GM18505 (cell line): ENCODE measurements at regions not wholly inside any gene's neighbourhood (a gene's known extent, or its start where the extent isn't known, plus 50 kb on each side); places are given as distances from the start of the nearest gene placed in this dataset.

Experiments
- ATAC-seq: cut with Tn5 transposase; IDR thresholded peaks from one replicate; pipeline ENCODE4 v1.9.1; 2021; ENCODE audit not compliant: unreplicated experiment
- POLR2A ChIP-seq: IDR thresholded peaks from 4 replicates; pipeline ENCODE4 v1.6.1; 2011; ENCODE audit warnings: borderline replicate concordance; ENCODE audit not compliant: insufficient read depth, insufficient read length; ENCODE audit errors: extremely low read depth

- no peak for TF ChIP-seq POLR2A
- ATAC-seq, result no peak
Observed at GRCh38 chr9:115972362-115972761, 181.2 kb upstream of the PAPPA start.

DNA sequence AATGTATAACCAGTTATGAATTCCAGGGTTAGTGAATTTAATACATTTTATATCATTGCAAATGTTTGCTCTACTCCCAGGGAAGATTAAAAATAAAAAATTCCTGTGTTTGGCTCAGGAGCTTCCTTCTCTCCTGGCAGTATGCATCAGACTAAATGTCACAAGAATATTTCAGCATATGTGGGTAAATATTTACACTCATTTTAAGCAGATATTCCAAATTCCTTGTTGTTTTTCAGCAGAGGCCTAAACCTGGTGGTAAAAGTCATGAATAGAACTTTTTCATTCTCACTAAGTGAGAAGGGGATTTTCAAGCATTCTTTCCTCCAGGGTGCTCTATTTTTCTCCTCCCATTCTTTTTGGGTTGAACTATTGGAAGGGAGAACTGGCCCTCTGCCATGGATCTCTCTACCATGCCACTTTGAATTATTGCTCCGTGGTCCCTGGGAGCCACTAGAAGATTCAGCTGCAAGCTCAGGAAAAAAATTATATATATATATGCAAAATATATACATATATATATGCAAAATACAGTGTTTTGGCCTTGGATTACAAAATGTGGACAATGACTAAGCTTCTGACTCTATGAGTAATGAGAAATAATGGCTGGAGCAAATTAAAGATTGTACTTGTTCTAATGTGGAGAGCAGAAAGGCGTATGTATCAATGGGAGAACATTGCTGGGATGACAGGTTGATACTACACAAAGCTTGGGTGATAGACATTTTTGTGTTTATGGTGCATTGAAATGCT lies 180.6 kb upstream of the PAPPA start:
- TF ChIP-seq POLR2A, result no peak
- ATAC-seq, result no peak

GRCh38 chr9:115976781-115977180 lies 176.8 kb upstream of the PAPPA start:
- no peak for ATAC-seq
- no peak for TF ChIP-seq POLR2A

DNA sequence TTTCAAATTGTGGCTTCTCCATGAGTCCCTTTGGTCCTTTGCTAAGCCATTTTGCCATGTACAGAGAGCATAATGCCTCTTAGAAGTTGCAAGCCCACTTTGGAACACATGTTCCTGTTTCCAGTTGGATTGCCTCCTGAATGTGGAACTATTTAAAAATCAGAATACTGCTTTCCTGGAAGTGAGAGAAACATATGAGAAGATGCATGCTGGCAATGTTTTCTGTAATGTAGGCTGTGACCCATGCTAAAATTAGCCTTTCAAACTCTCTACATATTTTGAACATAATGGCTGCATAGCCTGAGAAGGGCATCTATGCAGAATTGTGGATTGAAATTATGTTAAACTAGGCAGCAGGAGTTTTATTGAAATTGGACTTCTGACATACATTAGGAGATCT lies 175.5 kb upstream of the PAPPA start:
- TF ChIP-seq POLR2A, result no peak
- ATAC-seq, result no peak

DNA sequence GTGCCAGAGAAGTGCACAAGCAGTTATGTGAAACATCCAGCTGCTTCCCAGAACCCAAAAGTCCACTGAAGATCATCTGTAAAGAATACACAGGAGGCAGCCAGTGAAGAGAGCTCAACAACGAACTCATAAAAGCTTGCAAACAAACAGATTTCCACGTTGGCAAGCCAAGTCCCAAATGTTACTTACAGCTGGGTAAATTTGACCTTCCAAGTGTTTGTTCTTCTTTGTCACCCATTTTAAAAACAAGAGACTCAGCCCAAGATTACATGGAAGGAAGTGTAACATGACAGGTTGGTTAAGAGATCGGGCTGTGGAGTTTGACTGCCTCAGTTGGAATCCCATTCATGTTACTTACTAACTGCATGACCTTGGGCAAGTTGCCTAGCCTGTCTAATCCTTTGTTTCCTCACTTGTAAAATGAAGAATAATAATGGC lies 174.9 kb upstream of the PAPPA start:
- TF ChIP-seq POLR2A, result no peak
- no peak for ATAC-seq

DNA sequence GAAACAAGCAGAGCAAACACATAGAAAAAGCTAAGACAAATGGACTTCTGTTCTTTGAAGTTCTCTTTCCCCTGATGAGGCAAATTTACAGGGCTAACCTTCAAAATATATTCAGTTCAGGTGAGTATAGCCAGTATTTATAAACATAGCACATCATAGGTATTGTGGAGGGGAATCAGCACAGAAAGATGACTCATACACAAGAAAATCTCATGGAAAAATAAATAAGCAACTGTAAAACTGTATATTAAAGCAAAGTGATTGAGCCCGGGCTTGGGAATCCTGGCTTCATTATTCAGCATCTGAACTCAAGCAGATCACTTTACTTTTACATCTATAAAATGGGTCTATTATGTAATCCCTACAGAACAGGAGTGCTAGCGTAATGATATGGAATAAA lies 173.5 kb upstream of the PAPPA start:
- no peak for ATAC-seq
- TF ChIP-seq POLR2A, result no peak

DNA sequence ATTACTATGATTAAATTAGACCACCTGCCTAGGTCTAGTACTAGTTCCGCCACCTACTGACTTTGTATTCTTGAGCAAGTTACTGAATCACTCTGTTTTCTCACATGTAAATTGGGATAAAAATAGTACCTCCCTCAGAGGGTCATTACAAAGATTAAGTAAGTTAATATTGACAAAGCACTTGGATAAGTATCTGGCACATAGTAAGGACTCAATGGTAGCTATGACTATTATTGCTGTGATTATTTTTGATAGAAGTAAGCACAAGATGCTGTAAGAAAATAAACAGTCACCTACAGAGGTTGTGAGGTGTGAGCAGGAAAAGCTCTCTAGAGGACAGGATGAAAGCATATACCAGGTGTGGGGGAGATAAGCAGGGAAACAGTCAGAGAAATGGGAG lies 173.1 kb upstream of the PAPPA start:
- no peak for ATAC-seq
- TF ChIP-seq POLR2A, result no peak

DNA sequence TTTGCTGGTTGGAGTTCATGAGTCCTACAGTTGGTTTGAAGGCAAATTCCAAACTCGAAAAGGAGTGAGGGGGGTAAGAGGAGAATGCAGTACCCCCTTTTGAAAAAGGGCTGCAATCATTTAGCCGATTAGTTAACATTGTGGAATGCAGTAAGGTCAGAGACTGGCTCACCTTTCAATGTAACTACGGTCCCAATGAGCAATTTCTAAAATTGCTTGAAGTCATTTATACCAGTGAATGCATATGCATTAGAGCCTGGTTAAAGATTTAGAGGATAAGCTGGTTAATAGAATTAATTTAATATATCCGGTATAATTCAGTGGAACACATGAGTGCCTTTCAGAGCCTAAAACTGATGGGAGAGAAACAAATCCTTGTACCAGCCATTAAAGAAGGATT lies 172.6 kb upstream of the PAPPA start:
- no peak for ATAC-seq
- no peak for TF ChIP-seq POLR2A

DNA sequence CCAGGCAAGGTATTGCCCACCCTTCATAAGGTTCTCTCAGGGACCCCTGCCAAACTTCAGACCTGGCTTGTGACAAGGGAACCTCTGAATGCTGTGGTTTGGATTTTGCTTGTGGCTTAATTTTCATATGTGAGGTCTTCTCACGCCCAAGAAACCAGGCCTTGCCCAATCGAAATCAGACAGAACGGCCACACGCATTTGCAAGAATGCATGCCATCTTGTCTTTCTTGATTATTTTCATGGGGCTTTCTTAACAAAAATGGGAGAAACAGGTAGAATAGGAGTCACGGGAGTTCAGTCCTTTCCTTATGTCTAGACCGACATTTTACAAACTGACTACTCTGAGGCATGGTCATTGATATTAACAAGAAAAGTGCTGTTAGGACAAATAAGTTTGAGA lies 170.2 kb upstream of the PAPPA start:
- no peak for TF ChIP-seq POLR2A
- no peak for ATAC-seq

GRCh38 chr9:115985657-115986056 lies 167.9 kb upstream of the PAPPA start:
- no peak for TF ChIP-seq POLR2A

DNA sequence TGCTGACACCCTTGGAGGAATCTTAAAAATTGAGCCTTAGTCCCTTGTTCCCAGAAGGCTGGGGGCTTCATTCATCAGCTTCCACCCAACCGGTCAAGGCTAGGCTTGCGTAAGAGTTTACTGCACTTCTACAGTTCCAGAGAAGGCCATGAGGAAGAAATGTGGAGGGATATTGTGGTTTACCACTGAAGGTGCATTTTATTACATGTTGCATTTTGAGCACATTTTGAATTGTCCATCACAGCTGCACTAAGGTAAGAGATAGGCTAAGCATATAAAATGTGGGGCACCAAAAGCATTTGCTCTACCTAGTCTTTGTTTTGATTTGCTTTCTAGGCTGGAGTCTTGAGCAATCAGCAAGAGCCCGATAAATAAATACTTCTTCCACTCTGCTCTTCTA lies 167.1 kb upstream of the PAPPA start:
- no peak for TF ChIP-seq POLR2A
- ATAC-seq, result no peak

More at GRCh38 chr9:115985657-115986056, 167.9 kb upstream of the PAPPA start:
- ATAC-seq, result no peak

DNA sequence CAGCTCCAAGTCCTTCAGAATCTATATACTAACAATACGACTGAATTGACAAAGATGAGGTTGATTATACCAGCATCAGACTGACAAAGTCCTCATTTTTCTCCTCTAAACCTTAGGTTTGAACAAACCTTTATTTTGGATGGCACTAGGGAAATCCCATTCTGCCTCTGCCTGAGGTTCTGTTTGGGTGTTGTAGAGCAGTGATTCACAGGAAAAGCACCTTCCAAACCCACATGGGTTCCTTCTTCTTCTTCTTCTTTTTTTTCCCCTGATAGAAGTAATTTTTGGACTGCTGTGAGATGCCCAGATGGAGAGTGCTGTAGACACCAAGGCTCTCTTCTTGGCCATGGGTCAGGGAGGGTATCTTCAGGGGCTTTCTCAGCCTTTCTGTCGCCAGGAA lies 164.9 kb upstream of the PAPPA start:
- no peak for ATAC-seq
- no peak for TF ChIP-seq POLR2A

- ATAC-seq, result no peak
- TF ChIP-seq POLR2A, result no peak
Observed at GRCh38 chr9:115989831-115990230, 163.8 kb upstream of the PAPPA start.

- no peak for ATAC-seq
- no peak for TF ChIP-seq POLR2A
Observed at GRCh38 chr9:115992834-115993233, 160.8 kb upstream of the PAPPA start.

DNA sequence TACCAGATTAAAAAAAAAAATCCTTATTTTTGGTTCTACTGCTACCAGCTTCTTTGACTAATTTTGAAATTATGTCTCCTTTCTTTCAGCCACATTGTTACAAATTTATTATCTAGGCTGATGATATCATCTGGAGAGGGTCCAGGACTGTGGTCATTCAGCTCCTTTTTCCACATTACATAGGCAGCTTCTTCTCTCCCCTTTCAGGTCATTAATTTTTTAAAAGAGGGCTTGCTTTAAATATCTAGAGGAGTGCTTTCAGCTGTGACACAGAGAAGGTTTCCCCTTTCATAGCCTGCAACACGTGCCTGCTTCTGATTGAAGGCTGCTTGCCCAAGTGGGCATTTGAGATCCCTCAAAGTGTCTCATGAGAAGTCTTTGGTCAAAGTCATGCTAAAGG lies 155.7 kb upstream of the PAPPA start:
- no peak for TF ChIP-seq POLR2A

More for the DNA sequence above, 155.7 kb upstream of the PAPPA start:
- ATAC-seq, result no peak
